PC-9 (cell line): ENCODE measurements at regions not wholly inside any gene's neighbourhood (a gene's known extent, or its start where the extent isn't known, plus 50 kb on each side); places are given as distances from the start of the nearest gene placed in this dataset.

Source experiments
- BruUV-seq: library from RNA; stranded (reverse); fragments of 400-500 nt; replicated peaks from 2 replicates; lab custom pipeline; 2021; lab: Mats Ljungman, UMichigan
- CTCF ChIA-PET: fragments of 300-600 bp; sonication (Branson Sonifier 250); formaldehyde crosslinking; loops from one replicate; lab custom pipeline; 2022; ENCODE audit warnings: antibody characterized with exemption; lab: Charles Lee
- POLR2A ChIA-PET: fragments of 300-600 bp; sonication (Branson Sonifier 250); formaldehyde crosslinking; loops from one replicate; lab custom pipeline; 2022; ENCODE audit warnings: antibody characterized with exemption; ENCODE audit not compliant: unreplicated experiment; lab: Charles Lee
- DNase-seq, 2 experiments: peaks; one replicate each; pipeline versions ENCODE4 v3.0.0 to v3.0.0-alpha.2; 2015 to 2022; ENCODE audit warnings: mixed read lengths in 1 of 2
- H2AFZ ChIP-seq: fragments of 200-600 bp; sonication (generic); 2 replicates; pipeline ENCODE4 v1.8.1; 2017; ENCODE audit warnings: antibody characterized with exemption
- H3F3A ChIP-seq: fragments of 200-600 bp; sonication (generic); 2 replicates; pipeline ENCODE4 v1.8.1; 2017; ENCODE audit warnings: antibody characterized with exemption, mild to moderate bottlenecking, low read depth; ENCODE audit not compliant: insufficient read depth
- H3K27ac ChIP-seq: fragments of 200-600 bp; sonication (generic); 2 replicates; pipeline ENCODE4 v1.6.1; 2016; ENCODE audit warnings: mixed run types
- H3K27me3 ChIP-seq: fragments of 200-600 bp; sonication (generic); 2 replicates; pipeline ENCODE4 v1.6.1; 2016; ENCODE audit warnings: low read depth, mixed run types; ENCODE audit not compliant: insufficient read depth
- H3K36me3 ChIP-seq: fragments of 200-600 bp; sonication (generic); 2 replicates; pipeline ENCODE4 v1.6.1; 2016; ENCODE audit warnings: low read depth, mixed run types
- H3K4me1 ChIP-seq: fragments of 200-600 bp; sonication (generic); replicated peaks from 2 replicates; pipeline ENCODE4 v1.6.1; 2016; ENCODE audit warnings: mixed run types; ENCODE audit not compliant: insufficient read depth
- H3K4me2 ChIP-seq: fragments of 200-600 bp; sonication (generic); 2 replicates; pipeline ENCODE4 v1.6.1; 2017; ENCODE audit warnings: mixed run types
- H3K4me3 ChIP-seq: fragments of 200-600 bp; sonication (generic); 2 replicates; pipeline ENCODE4 v1.6.1; 2016; ENCODE audit warnings: mixed run types
- H3K79me2 ChIP-seq: fragments of 200-600 bp; sonication (generic); 2 replicates; pipeline ENCODE4 v1.6.1; 2017; ENCODE audit warnings: low read depth, mixed run types
- H3K9me2 ChIP-seq: fragments of 200-600 bp; sonication (generic); 2 replicates; pipeline ENCODE4 v1.8.1; 2017; ENCODE audit warnings: mild to moderate bottlenecking; ENCODE audit not compliant: insufficient read depth
- H3K9me3 ChIP-seq: fragments of 200-600 bp; sonication (generic); 2 replicates; pipeline ENCODE4 v1.8.1; 2016; ENCODE audit warnings: low read depth; ENCODE audit not compliant: insufficient read depth
- H4K20me1 ChIP-seq: fragments of 200-600 bp; sonication (generic); 2 replicates; pipeline ENCODE4 v1.8.1; 2017; ENCODE audit not compliant: insufficient read depth
- EZH2 ChIP-seq: fragments of 200-600 bp; sonication (generic); IDR thresholded peaks from 2 replicates; pipeline ENCODE4 v1.8.0; 2017; ENCODE audit warnings: antibody characterized with exemption, low read depth
- intact Hi-C: fragments of 100-400 bp; cut with micrococcal nuclease; formaldehyde crosslinking; loops from one replicate; pipeline ENCODE4 v1.10.0; 2022; ENCODE audit not compliant: unreplicated experiment
- TF ChIP-seq, protein P1 (sequence below): fragments of 200-600 bp; sonication (generic); conservative IDR thresholded peaks from 2 replicates; pipeline ENCODE4 v1.6.1; 2017; ENCODE audit warnings: mixed run types, antibody characterized with exemption, mild to moderate bottlenecking, moderate library complexity

DNA sequence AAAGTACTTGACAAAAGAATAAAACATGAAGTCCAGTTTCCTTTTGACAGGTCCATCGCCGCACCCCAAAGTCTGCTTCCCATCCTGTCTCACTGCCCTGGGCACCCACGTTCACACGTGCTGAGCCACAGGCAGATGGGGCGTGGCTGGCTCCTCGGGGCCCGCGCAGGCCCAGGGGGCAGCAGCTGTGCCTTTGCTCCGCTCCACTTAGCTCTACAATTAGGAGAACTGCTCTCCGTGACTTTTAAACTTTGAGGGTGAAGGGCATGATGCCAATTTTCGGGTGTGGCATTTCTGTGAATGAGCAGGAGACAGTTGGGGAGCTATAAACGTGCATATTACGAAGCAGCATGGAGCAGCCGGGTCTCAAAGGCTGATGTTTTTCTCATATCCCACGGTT, 152.4 kb downstream of the TDRD15 start:
- H3K9me2 ChIP-seq = no peaks in the 10 kb centered on the region
- no peaks in the 10 kb centered on the region for H3K79me2 ChIP-seq
- no peaks in the 10 kb centered on the region for H3K4me1 ChIP-seq
- DNase-seq = no peak
- no peak overlapping the region for H3K27ac ChIP-seq
- POLR2A ChIA-PET = no interaction called here
- TF ChIP-seq, protein P1, sequence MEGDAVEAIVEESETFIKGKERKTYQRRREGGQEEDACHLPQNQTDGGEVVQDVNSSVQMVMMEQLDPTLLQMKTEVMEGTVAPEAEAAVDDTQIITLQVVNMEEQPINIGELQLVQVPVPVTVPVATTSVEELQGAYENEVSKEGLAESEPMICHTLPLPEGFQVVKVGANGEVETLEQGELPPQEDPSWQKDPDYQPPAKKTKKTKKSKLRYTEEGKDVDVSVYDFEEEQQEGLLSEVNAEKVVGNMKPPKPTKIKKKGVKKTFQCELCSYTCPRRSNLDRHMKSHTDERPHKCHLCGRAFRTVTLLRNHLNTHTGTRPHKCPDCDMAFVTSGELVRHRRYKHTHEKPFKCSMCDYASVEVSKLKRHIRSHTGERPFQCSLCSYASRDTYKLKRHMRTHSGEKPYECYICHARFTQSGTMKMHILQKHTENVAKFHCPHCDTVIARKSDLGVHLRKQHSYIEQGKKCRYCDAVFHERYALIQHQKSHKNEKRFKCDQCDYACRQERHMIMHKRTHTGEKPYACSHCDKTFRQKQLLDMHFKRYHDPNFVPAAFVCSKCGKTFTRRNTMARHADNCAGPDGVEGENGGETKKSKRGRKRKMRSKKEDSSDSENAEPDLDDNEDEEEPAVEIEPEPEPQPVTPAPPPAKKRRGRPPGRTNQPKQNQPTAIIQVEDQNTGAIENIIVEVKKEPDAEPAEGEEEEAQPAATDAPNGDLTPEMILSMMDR = no peak
- no peak overlapping the region for H3K4me3 ChIP-seq
- H3K4me2 ChIP-seq = no peak overlapping the region
- H3F3A ChIP-seq = no peaks in the 10 kb centered on the region
- CTCF ChIA-PET = no interaction called here
- H3K36me3 ChIP-seq = no peaks in the 10 kb centered on the region
- peaks cover 62% of the 10 kb centered on the region for H3K27me3 ChIP-seq
- H3K9me3 ChIP-seq = no peaks in the 10 kb centered on the region
- intact Hi-C loops = no loop called here
- no peak overlapping the region for H2AFZ ChIP-seq
- BruUV-seq = no TSS peak
- no peaks in the 10 kb centered on the region for H4K20me1 ChIP-seq

DNA sequence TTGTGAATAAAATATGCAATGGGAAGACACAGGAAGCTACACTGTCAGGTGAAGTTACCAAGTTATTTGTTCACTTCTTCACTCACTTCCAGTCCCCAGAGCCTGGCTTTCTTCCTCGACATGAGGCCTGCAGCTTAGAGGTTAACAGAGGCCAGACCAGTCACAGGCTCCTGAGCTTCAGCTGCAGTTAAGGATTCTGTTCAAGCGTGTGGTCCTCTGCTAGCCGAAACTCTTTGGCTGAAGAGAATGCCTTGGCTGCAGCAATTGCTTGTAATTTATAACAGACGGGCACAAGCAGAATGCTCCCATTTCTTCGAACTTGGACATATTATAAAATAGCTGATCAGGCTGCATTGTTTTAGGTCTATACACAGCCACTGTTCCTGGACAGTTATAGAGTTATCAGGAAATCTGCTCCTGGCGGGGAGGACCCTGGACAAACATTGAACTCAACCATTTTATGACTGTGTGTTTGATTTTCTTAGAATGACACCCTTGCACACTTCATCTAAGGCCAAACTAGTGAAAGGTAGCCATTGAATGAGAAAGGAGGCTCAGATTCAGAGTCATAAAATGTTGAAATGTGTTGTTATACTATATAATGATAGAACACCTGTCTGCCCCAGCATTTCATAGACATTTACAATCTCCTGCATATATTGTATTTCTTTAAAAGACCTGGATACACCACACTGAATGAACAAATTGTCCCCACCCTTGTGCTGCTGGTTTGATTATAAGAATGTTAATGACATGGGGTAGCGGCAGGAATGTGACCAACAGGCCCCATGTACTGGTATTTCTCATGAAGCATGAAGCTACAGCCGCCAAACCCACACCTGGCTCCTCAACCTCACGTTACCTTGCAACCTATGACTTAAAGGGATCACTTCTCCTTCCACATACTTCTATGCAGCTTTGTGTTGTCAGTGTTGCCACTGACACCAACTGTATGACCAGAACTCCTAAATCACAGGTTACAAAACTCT, 153.6 kb downstream of the TDRD15 start:
- Histone ChIP-seq H3K4me2 (no peak overlapping the region), H2AFZ (no peak overlapping the region), H3K9me3 (no peaks in the 10 kb centered on the region), H3K4me1 (no peaks in the 10 kb centered on the region), H3K4me3 (no peak overlapping the region), H4K20me1 (no peaks in the 10 kb centered on the region), H3F3A (no peaks in the 10 kb centered on the region), H3K27ac (no peak overlapping the region), H3K27me3 (peaks cover 62% of the 10 kb centered on the region), H3K9me2 (no peaks in the 10 kb centered on the region), H3K36me3 (no peaks in the 10 kb centered on the region), H3K79me2 (no peaks in the 10 kb centered on the region)
- ChIA-PET CTCF (no interaction called here), POLR2A (no interaction called here)
- intact Hi-C loops = no loop called here
- no peak for DNase-seq
- BruUV-seq = no TSS peak
- TF ChIP-seq, protein P1 = no peak
- TF ChIP-seq EZH2 = no peak

DNA sequence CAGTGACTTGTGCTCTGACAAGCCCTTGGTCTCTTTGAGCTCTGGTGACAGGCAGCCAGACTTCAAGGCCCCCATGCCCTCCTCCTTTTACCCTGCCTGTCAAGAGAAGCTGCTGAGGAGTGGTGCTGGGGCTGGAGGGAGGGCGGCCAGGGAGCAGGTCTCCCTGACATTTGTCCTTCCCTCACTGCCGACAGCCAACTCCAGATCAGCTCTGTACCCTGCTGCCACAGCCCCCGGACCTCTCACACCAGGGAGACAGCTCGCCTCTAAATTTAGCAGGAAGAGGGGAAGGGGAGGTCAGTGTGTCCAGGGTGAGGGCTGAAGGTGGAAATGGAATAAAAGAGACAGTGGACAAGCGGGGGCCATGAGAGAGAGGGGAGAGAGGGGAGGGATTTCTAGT, 155.8 kb downstream of the TDRD15 start:
- Histone ChIP-seq H3K4me2 (no peak overlapping the region), H3K4me3 (no peak overlapping the region), H3K36me3 (no peaks in the 10 kb centered on the region), H3K9me2 (no peaks in the 10 kb centered on the region), H2AFZ (no peak overlapping the region), H3K27ac (no peak overlapping the region), H3K79me2 (no peaks in the 10 kb centered on the region), H3K9me3 (no peaks in the 10 kb centered on the region), H3K27me3 (peaks cover 62% of the 10 kb centered on the region), H4K20me1 (no peaks in the 10 kb centered on the region), H3F3A (no peaks in the 10 kb centered on the region), H3K4me1 (no peaks in the 10 kb centered on the region)
- ChIA-PET CTCF (no interaction called here), POLR2A (no interaction called here)
- TF ChIP-seq, protein P1 = no peak
- TF ChIP-seq EZH2 = no peak
- BruUV-seq = no TSS peak
- no peak for DNase-seq
- intact Hi-C loops = no loop called here
